IMR-90 (cell line): ENCODE measurements at regions not wholly inside any gene's neighbourhood (a gene's known extent, or its start where the extent isn't known, plus 50 kb on each side); places are given as distances from the start of the nearest gene placed in this dataset.

Experiments
- ATAC-seq: fragments of 200-7000 bp; cut with Tn5 transposase; 2 replicates; pipeline ENCODE4 v1.9.1; 2020; ENCODE audit warnings: low read depth, mild to moderate bottlenecking, moderate library complexity
- BruUV-seq: library from RNA; stranded (reverse); fragments of 400-500 nt; replicated peaks from 2 replicates; lab custom pipeline; 2021; lab: Mats Ljungman, UMichigan
- CTCF ChIA-PET: fragments of 300-600 bp; formaldehyde crosslinking; extraction: SDS; loops from one replicate; lab custom pipeline; 2021; ENCODE audit warnings: antibody characterized with exemption; lab: Yijun Ruan, JAX
- POLR2A ChIA-PET: fragments of 300-600 bp; sonication (Branson Sonifier 250); formaldehyde crosslinking; loops from one replicate; lab custom pipeline; 2022; ENCODE audit warnings: antibody characterized with exemption; ENCODE audit not compliant: unreplicated experiment; lab: Charles Lee
- DNase-seq: peaks from one replicate; pipeline ENCODE4 v3.0.0; 2013
- H2AFZ ChIP-seq: replicated peaks from 2 replicates; pipeline ENCODE3; 2013; ENCODE audit warnings: low read length, mild to moderate bottlenecking; ENCODE audit not compliant: poor library complexity
- H2AK5ac ChIP-seq: 2 replicates; pipeline ENCODE4 v1.6.1; 2013; ENCODE audit warnings: low read depth, low read length, inconsistent platforms
- H2AK9ac ChIP-seq: replicated peaks from 2 replicates; pipeline ENCODE3; 2013; ENCODE audit warnings: mild to moderate bottlenecking, low read depth, low read length, moderate library complexity; ENCODE audit not compliant: poor library complexity
- H2BK120ac ChIP-seq: 2 replicates; pipeline ENCODE4 v1.6.1; 2013; ENCODE audit warnings: low read depth, low read length, inconsistent platforms
- H2BK15ac ChIP-seq: 3 replicates; pipeline ENCODE4 v1.6.1; 2013; ENCODE audit warnings: low read depth, low read length, inconsistent platforms
- H2BK20ac ChIP-seq: 2 replicates; pipeline ENCODE4 v1.6.1; 2013; ENCODE audit warnings: low read depth, mild to moderate bottlenecking, inconsistent platforms, low read length, moderate library complexity
- H2BK5ac ChIP-seq: 2 replicates; pipeline ENCODE4 v1.6.1; 2013; ENCODE audit warnings: mild to moderate bottlenecking, low read depth, low read length, inconsistent platforms; ENCODE audit not compliant: poor library complexity, severe bottlenecking
- H3K14ac ChIP-seq: replicated peaks from 2 replicates; pipeline ENCODE4 v1.6.1; 2013; ENCODE audit warnings: low read depth, low read length, inconsistent platforms
- H3K18ac ChIP-seq: 2 replicates; pipeline ENCODE4 v1.6.1; 2013; ENCODE audit warnings: low read depth, low read length, control low read depth
- H3K23ac ChIP-seq: 2 replicates; pipeline ENCODE4 v1.6.1; 2013; ENCODE audit warnings: low read depth, low read length, inconsistent platforms
- H3K27ac ChIP-seq: 2 replicates; pipeline ENCODE4 v1.5.1; 2013; ENCODE audit warnings: mild to moderate bottlenecking, control low read depth, low read length; ENCODE audit not compliant: insufficient read depth
- H3K27me3 ChIP-seq: 2 replicates; pipeline ENCODE4 v1.6.1; 2013; ENCODE audit warnings: low read length; ENCODE audit not compliant: control insufficient read depth, insufficient read depth
- H3K36me3 ChIP-seq: 2 replicates; pipeline ENCODE4 v1.6.1; 2013; ENCODE audit warnings: low read length, mixed read lengths; ENCODE audit not compliant: control insufficient read depth, insufficient read depth
- H3K4ac ChIP-seq: 2 replicates; pipeline ENCODE4 v1.6.1; 2013; ENCODE audit warnings: low read depth, low read length, inconsistent platforms
- H3K4me1 ChIP-seq: 2 replicates; pipeline ENCODE4 v1.6.1; 2013; ENCODE audit warnings: low read length, mixed read lengths; ENCODE audit not compliant: control insufficient read depth, insufficient read depth
- H3K4me2 ChIP-seq: 2 replicates; pipeline ENCODE4 v1.6.1; 2013; ENCODE audit warnings: low read depth, mild to moderate bottlenecking, control low read depth, low read length, moderate library complexity
- H3K4me3 ChIP-seq: 2 replicates; pipeline ENCODE4 v1.5.1; 2013; ENCODE audit warnings: low read depth, mild to moderate bottlenecking, control low read depth, low read length, moderate library complexity; ENCODE audit not compliant: insufficient read depth
- H3K56ac ChIP-seq: 2 replicates; pipeline ENCODE4 v1.6.1; 2013; ENCODE audit warnings: low read length, inconsistent platforms; ENCODE audit not compliant: insufficient read depth; ENCODE audit errors: extremely low read depth
- H3K79me1 ChIP-seq, 2 experiments: 2 replicates each; pipeline ENCODE4 v1.6.1; 2013; ENCODE audit warnings: low read length in 2 of 2, inconsistent platforms in 1 of 2, low read depth in 1 of 2
- H3K9ac ChIP-seq: 2 replicates; pipeline ENCODE4 v1.6.1; 2013; ENCODE audit warnings: low read depth, low read length, control low read depth
- H3K9me1 ChIP-seq: 2 replicates; pipeline ENCODE4 v1.6.1; 2013; ENCODE audit warnings: low read length, inconsistent platforms; ENCODE audit not compliant: insufficient read depth
- H3K9me3 ChIP-seq: 2 replicates; pipeline ENCODE4 v1.6.1; 2013; ENCODE audit warnings: low read length; ENCODE audit not compliant: control insufficient read depth, insufficient read depth
- H4K20me1 ChIP-seq: 2 replicates; pipeline ENCODE4 v1.6.1; 2013; ENCODE audit warnings: low read length, inconsistent platforms; ENCODE audit not compliant: insufficient read depth
- H4K5ac ChIP-seq: 2 replicates; pipeline ENCODE4 v1.6.1; 2013; ENCODE audit warnings: mild to moderate bottlenecking, low read depth, low read length, control low read depth
- H4K8ac ChIP-seq, 2 experiments: 2 replicates each; pipeline ENCODE4 v1.6.1; 2013; ENCODE audit warnings: low read depth in 2 of 2, low read length in 2 of 2, control low read depth in 1 of 2, inconsistent platforms in 1 of 2
- H4K91ac ChIP-seq: 2 replicates; pipeline ENCODE4 v1.6.1; 2013; ENCODE audit warnings: low read depth, low read length, inconsistent platforms; ENCODE audit not compliant: insufficient read depth
- CEBPB ChIP-seq: IDR thresholded peaks from 2 replicates; pipeline ENCODE4 v1.6.1; 2012; ENCODE audit warnings: low read depth, low read length, improper control_type of control experiment
- RAD21 ChIP-seq: IDR thresholded peaks from 2 replicates; pipeline ENCODE4 v1.6.1; 2012; ENCODE audit warnings: low read length, improper control_type of control experiment
- WGBS, 2 experiments: methylation state at CpG; one replicate each; pipeline versions ENCODE4 v1.1.5 to v1.1.7; 2013; ENCODE audit warnings: missing lambda C conversion rate in 2 of 2; ENCODE audit not compliant: insufficient read length in 1 of 2; ENCODE audit errors: extremely low coverage in 2 of 2; 5-methylcytosine and 5-hydroxymethylcytosine counted together
- dilution Hi-C: fragments of 300-500 bp; cut with HindIII; formaldehyde crosslinking; loops from one replicate; pipeline ENCODE4 v1.14.3; 2018; ENCODE audit warnings: low sequenced_read_pairs; ENCODE audit not compliant: unreplicated experiment
- in situ Hi-C: fragments of 300-500 bp; cut with MboI; formaldehyde crosslinking; loops from 3 replicates; pipeline ENCODE4 v1.14.3; 2019; ENCODE audit warnings: low sequenced_read_pairs, inconsistent platforms, mixed read lengths
- intact Hi-C: fragments of 100-400 bp; cut with micrococcal nuclease; formaldehyde crosslinking; loops from 2 replicates; pipeline ENCODE4 v1.10.0; 2022

GRCh38 chr7:98565103-98565502 lies 52.0 kb upstream of the NPTX2 start:
- Histone ChIP-seq H3K18ac (no peak overlapping the region), H2BK120ac (no peak overlapping the region), H3K4me3 (no peak overlapping the region), H4K8ac (no peak overlapping the region), H3K4me2 (no peak overlapping the region), H2AK9ac (no peak overlapping the region), H2BK20ac (no peak overlapping the region), H3K27me3 (no peaks in the 10 kb centered on the region), H2BK5ac (no peak overlapping the region), H3K56ac (no peak overlapping the region), H2AFZ (no peak overlapping the region), H3K4me1 (no peaks in the 10 kb centered on the region), H3K79me1 (no peaks in the 10 kb centered on the region), H4K5ac (no peak overlapping the region), H3K9me3 (peaks cover 37% of the 10 kb centered on the region), H2BK15ac (no peak overlapping the region), H3K4ac (no peak overlapping the region), H2AK5ac (no peak overlapping the region), H3K36me3 (no peaks in the 10 kb centered on the region), H4K91ac (no peak overlapping the region), H3K23ac (no peak overlapping the region), H4K20me1 (no peaks in the 10 kb centered on the region), H3K9ac (no peak overlapping the region), H3K14ac (no peak overlapping the region), H3K27ac (no peak overlapping the region), H3K9me1 (no peaks in the 10 kb centered on the region)
- intact Hi-C loops (no loop called here), in situ Hi-C loops (no loop called here), dilution Hi-C loops (no loop called here)
- ATAC-seq, result no peak
- DNase-seq, result no peak
- CTCF ChIA-PET, result no interaction called here
- TF ChIP-seq RAD21 (no peak), CEBPB (no peak)
- 50% methylated on average over 2 of the region's 3 CpGs; no CpG with 5 or more reads in 1 of the 2 experiments for WGBS, 2 experiments
- POLR2A ChIA-PET, result no interaction called here
- BruUV-seq, result no TSS peak
